ENCODE measurements at regions not wholly inside any gene's neighbourhood (a gene's known extent, or its start where the extent isn't known, plus 50 kb on each side); places are given as distances from the start of the nearest gene placed in this dataset.

- H3K79me2 ChIP-seq = no peaks in the 10 kb centered on the region
- H3K4me1 ChIP-seq = no peaks in the 10 kb centered on the region
- H3K36me3 ChIP-seq (ENCODE audit: control insufficient read depth, insufficient read depth, low read length) = no peaks in the 10 kb centered on the region
- no peak overlapping the region for H3K4me2 ChIP-seq (ENCODE audit: low read length)
- no peak overlapping the region for H3K4me3 ChIP-seq (ENCODE audit: low read depth, low read length)
- H2AFZ ChIP-seq = no peak overlapping the region
- H3K9me3 ChIP-seq (ENCODE audit: control insufficient read depth, low read length) = no peaks in the 10 kb centered on the region
- H3K9ac ChIP-seq = no peak overlapping the region
- no peaks in the 10 kb centered on the region for H3K27me3 ChIP-seq (ENCODE audit: control insufficient read depth, insufficient read depth, low read length)
- no peak overlapping the region for H3K27ac ChIP-seq
- no peak for TF ChIP-seq CTCF (IDR thresholded peaks at IDR 0.05)
These were observed 76.7 kb upstream of the MYCN start for GRCh38 chr2:15863494-15864175.

- Histone ChIP-seq H3K36me3 (ENCODE audit: control insufficient read depth, insufficient read depth, low read length) (no peaks in the 10 kb centered on the region), H2AFZ (no peak overlapping the region), H3K9me3 (ENCODE audit: control insufficient read depth, low read length) (no peaks in the 10 kb centered on the region), H3K4me3 (ENCODE audit: low read depth, low read length) (no peak overlapping the region), H3K79me2 (no peaks in the 10 kb centered on the region), H3K4me1 (no peaks in the 10 kb centered on the region), H3K4me2 (ENCODE audit: low read length) (no peak overlapping the region), H3K27me3 (ENCODE audit: control insufficient read depth, insufficient read depth, low read length) (no peaks in the 10 kb centered on the region), H3K27ac (no peak overlapping the region), H3K9ac (no peak overlapping the region)
- TF ChIP-seq CTCF (IDR thresholded peaks at IDR 0.05) = no peak
These were observed 76.1 kb upstream of the MYCN start for GRCh38 chr2:15864176-15864769.

GRCh38 chr2:15865923-15866322, 74.4 kb upstream of the MYCN start:
- H3K9me3 ChIP-seq (ENCODE audit: control insufficient read depth, low read length) = no peaks in the 10 kb centered on the region
- no peak for TF ChIP-seq CTCF (IDR thresholded peaks at IDR 0.05)
- no peaks in the 10 kb centered on the region for H3K27me3 ChIP-seq (ENCODE audit: control insufficient read depth, insufficient read depth, low read length)
- no peak overlapping the region for H3K4me3 ChIP-seq (ENCODE audit: low read depth, low read length)
- H3K9ac ChIP-seq = no peak overlapping the region
- H2AFZ ChIP-seq = no peak overlapping the region
- H3K79me2 ChIP-seq = no peaks in the 10 kb centered on the region
- no peaks in the 10 kb centered on the region for H3K4me1 ChIP-seq
- no peak overlapping the region for H3K4me2 ChIP-seq (ENCODE audit: low read length)
- H3K27ac ChIP-seq = no peak overlapping the region
- H3K36me3 ChIP-seq (ENCODE audit: control insufficient read depth, insufficient read depth, low read length) = no peaks in the 10 kb centered on the region

GRCh38 chr2:15866563-15867193, 73.7 kb upstream of the MYCN start:
- Histone ChIP-seq H3K36me3 (ENCODE audit: control insufficient read depth, insufficient read depth, low read length) (no peaks in the 10 kb centered on the region), H3K27me3 (ENCODE audit: control insufficient read depth, insufficient read depth, low read length) (no peaks in the 10 kb centered on the region), H3K79me2 (no peaks in the 10 kb centered on the region), H3K4me3 (ENCODE audit: low read depth, low read length) (no peak overlapping the region), H3K27ac (no peak overlapping the region), H3K9me3 (ENCODE audit: control insufficient read depth, low read length) (no peaks in the 10 kb centered on the region), H2AFZ (no peak overlapping the region), H3K9ac (no peak overlapping the region), H3K4me2 (ENCODE audit: low read length) (no peak overlapping the region), H3K4me1 (no peaks in the 10 kb centered on the region)
- no peak for TF ChIP-seq CTCF (IDR thresholded peaks at IDR 0.05)
